ENCODE measurements at regions not wholly inside any gene's neighbourhood (a gene's known extent, or its start where the extent isn't known, plus 50 kb on each side); places are given as distances from the start of the nearest gene placed in this dataset.

GRCh38 chr13:73593199-73593765, 534.5 kb downstream of the KLF5 start:
- no peak for TF ChIP-seq SMAD4 (CRISPR knock-in tag; IDR thresholded peaks at IDR 0.05)
- TF ChIP-seq IRF2 (CRISPR knock-in tag; IDR thresholded peaks at IDR 0.05; ENCODE audit: borderline replicate concordance, low read depth): no peak
- no peak for TF ChIP-seq ZNF138 (CRISPR knock-in tag; conservative IDR thresholded peaks at IDR 0.05)
- TF ChIP-seq ATF2 (CRISPR knock-in tag; IDR thresholded peaks at IDR 0.05; ENCODE audit: borderline replicate concordance, low read depth): no peak
- no peak for TF ChIP-seq HMGXB4 (CRISPR knock-in tag; IDR thresholded peaks at IDR 0.05)
- TF ChIP-seq ATF6 (CRISPR knock-in tag; IDR thresholded peaks at IDR 0.05): no peak
- no peak for TF ChIP-seq CTCF (IDR thresholded peaks at IDR 0.05)
- TF ChIP-seq MLX (CRISPR knock-in tag; IDR thresholded peaks at IDR 0.05): no peak
- TF ChIP-seq KAT7 (CRISPR knock-in tag; IDR thresholded peaks at IDR 0.05; ENCODE audit: borderline replicate concordance): no peak
- TF ChIP-seq ZBTB21 (CRISPR knock-in tag; IDR thresholded peaks at IDR 0.05; ENCODE audit: borderline replicate concordance): no peak
- no peak for TF ChIP-seq AR (CRISPR knock-in tag; IDR thresholded peaks at IDR 0.05)

Measured in WTC11 (cell line).